GM19043 (cell line): ENCODE measurements at regions not wholly inside any gene's neighbourhood (a gene's known extent, or its start where the extent isn't known, plus 50 kb on each side); places are given as distances from the start of the nearest gene placed in this dataset.
"Not testable (repeated sequence)": the region's sequence is repeated elsewhere in the genome, so short reads cannot be mapped to it uniquely, and the experiment has no call there.

Experiments
- ATAC-seq: cut with Tn5 transposase; IDR thresholded peaks from one replicate; pipeline ENCODE4 v1.9.1; 2021; ENCODE audit warnings: low read depth; ENCODE audit not compliant: unreplicated experiment

- ATAC-seq = not testable (repeated sequence)
Measured at GRCh38 chr6:98088537-98088936, 745.8 kb upstream of the POU3F2 start.

- ATAC-seq = no peak
Measured at GRCh38 chr6:98092331-98092730, 742.0 kb upstream of the POU3F2 start.

- ATAC-seq = no peak
Measured at GRCh38 chr6:98094696-98095095, 739.7 kb upstream of the POU3F2 start.

- ATAC-seq = no peak
Measured at GRCh38 chr6:98107801-98108200, 726.6 kb upstream of the POU3F2 start.

GRCh38 chr6:98116455-98116854 lies 717.9 kb upstream of the POU3F2 start:
- no peak for ATAC-seq

GRCh38 chr6:98117068-98117467 lies 717.3 kb upstream of the POU3F2 start:
- no peak for ATAC-seq

GRCh38 chr6:98118397-98119045 lies 715.9 kb upstream of the POU3F2 start:
- no peak for ATAC-seq

- ATAC-seq = no peak
Measured at GRCh38 chr6:98124171-98124570, 710.2 kb upstream of the POU3F2 start.

GRCh38 chr6:98131290-98131990 lies 702.9 kb upstream of the POU3F2 start:
- ATAC-seq = no peak

GRCh38 chr6:98136333-98136732 lies 698.0 kb upstream of the POU3F2 start:
- ATAC-seq = no peak

GRCh38 chr6:98137391-98137790 lies 697.0 kb upstream of the POU3F2 start:
- no peak for ATAC-seq

- ATAC-seq = no peak
Measured at GRCh38 chr6:98142839-98143238, 691.5 kb upstream of the POU3F2 start.

- ATAC-seq = no peak
Measured at GRCh38 chr6:98146656-98147055, 687.7 kb upstream of the POU3F2 start.

- no peak for ATAC-seq
Measured at GRCh38 chr6:98156580-98156979, 677.8 kb upstream of the POU3F2 start.

GRCh38 chr6:98179606-98180005 lies 654.8 kb upstream of the POU3F2 start:
- ATAC-seq = no peak

- ATAC-seq = no peak
Measured at GRCh38 chr6:98200084-98200483, 634.3 kb upstream of the POU3F2 start.

GRCh38 chr6:98203170-98203806 lies 631.1 kb upstream of the POU3F2 start:
- ATAC-seq = no peak

- ATAC-seq = no peak
Measured at GRCh38 chr6:98212468-98212867, 621.9 kb upstream of the POU3F2 start.

GRCh38 chr6:98215531-98215930 lies 618.8 kb upstream of the POU3F2 start:
- no peak for ATAC-seq

- no peak for ATAC-seq
Measured at GRCh38 chr6:98230250-98230649, 604.1 kb upstream of the POU3F2 start.

- no peak for ATAC-seq
Measured at GRCh38 chr6:98239057-98239456, 595.3 kb upstream of the POU3F2 start.

- no peak for ATAC-seq
Measured at GRCh38 chr6:98241630-98242029, 592.7 kb upstream of the POU3F2 start.
